HEK293 (cell line): ENCODE measurements at regions not wholly inside any gene's neighbourhood (a gene's known extent, or its start where the extent isn't known, plus 50 kb on each side); places are given as distances from the start of the nearest gene placed in this dataset.
A peak's percentile ranks its signal among the peaks of the same experiment; 100 is the strongest.

ENCODE experiments used
- CTCF ChIA-PET: fragments of 350-600 bp; formaldehyde crosslinking; extraction: SDS; loops from one replicate; lab custom pipeline; 2021; ENCODE audit warnings: antibody characterized with exemption; lab: Yijun Ruan, JAX
- POLR2A ChIA-PET: fragments of 300-600 bp; formaldehyde crosslinking; extraction: SDS; loops from one replicate; lab custom pipeline; 2020; ENCODE audit warnings: antibody characterized with exemption, inconsistent platforms; lab: Yijun Ruan, JAX
- H3K27ac ChIP-seq: fragments of 200-500 bp; sonication (Bioruptor generic); 2 replicates; pipeline ENCODE4 v1.5.1; 2014; ENCODE audit warnings: low read depth, low read length, control low read depth, inconsistent platforms; ENCODE audit errors: extremely low read depth
- H3K36me3 ChIP-seq, 2 experiments: fragments of 200-500 bp in 1 of 2; sonication (Bioruptor generic) in 1 of 2; 1 replicate in 1 of 2; 2 replicates in 1 of 2; pipeline ENCODE4 v1.5.1; 2014 to 2017; ENCODE audit warnings: inconsistent platforms in 2 of 2, low read length in 2 of 2; ENCODE audit not compliant: control insufficient read depth in 2 of 2, insufficient read depth in 1 of 2
- H3K4me1 ChIP-seq: fragments of 200-500 bp; sonication (Bioruptor generic); 2 replicates; pipeline ENCODE4 v1.5.1; 2014; ENCODE audit warnings: mild to moderate bottlenecking, low read length, inconsistent platforms; ENCODE audit not compliant: control insufficient read depth, insufficient read depth
- H3K4me3 ChIP-seq: 2 replicates; pipeline ENCODE4 v1.5.1; 2011; ENCODE audit warnings: low read depth, mild to moderate bottlenecking, control low read depth, low read length, moderate library complexity
- H3K9me3 ChIP-seq: fragments of 200-500 bp; sonication (Bioruptor generic); 2 replicates; pipeline ENCODE4 v1.5.1; 2014; ENCODE audit warnings: low read depth, low read length, inconsistent platforms; ENCODE audit not compliant: control insufficient read depth, insufficient read depth
- HOXC10 ChIP-seq: sonication (generic); formaldehyde crosslinking; IDR thresholded peaks from 2 replicates; pipeline ENCODE4 v1.8.1; 2023; ENCODE audit warnings: mild to moderate bottlenecking, missing genetic modification reagents
- HOXD13 ChIP-seq: sonication (generic); formaldehyde crosslinking; IDR thresholded peaks from 2 replicates; pipeline ENCODE4 v1.8.0; 2022; ENCODE audit warnings: missing genetic modification reagents, borderline replicate concordance
- INSM2 ChIP-seq: fragments of 450-650 bp; formaldehyde crosslinking; IDR thresholded peaks from 2 replicates; pipeline ENCODE4 v1.5.1; 2016; ENCODE audit warnings: missing biosample characterization, missing genetic modification characterization
- REST ChIP-seq: fragments of 450-650 bp; formaldehyde crosslinking; IDR thresholded peaks from 2 replicates; pipeline ENCODE4 v1.5.1; 2016; ENCODE audit warnings: missing biosample characterization, missing genetic modification characterization
- TCF7L2 ChIP-seq: IDR thresholded peaks from 2 replicates; pipeline ENCODE4 v1.6.1; 2011; ENCODE audit warnings: low read depth, mild to moderate bottlenecking, inconsistent platforms, low read length, moderate library complexity, borderline replicate concordance
- ZFP3 ChIP-seq: fragments of 450-650 bp; formaldehyde crosslinking; IDR thresholded peaks from 2 replicates; pipeline ENCODE4 v1.5.1; 2016; ENCODE audit warnings: low read depth, missing biosample characterization, missing genetic modification characterization
- ZNF157 ChIP-seq: fragments of 450-650 bp; formaldehyde crosslinking; IDR thresholded peaks from 2 replicates; pipeline ENCODE4 v1.5.1; 2016; ENCODE audit warnings: missing biosample characterization, missing genetic modification characterization
- ZNF211 ChIP-seq: fragments of 450-650 bp; formaldehyde crosslinking; IDR thresholded peaks from 2 replicates; pipeline ENCODE4 v1.5.1; 2016; ENCODE audit warnings: low read depth, missing biosample characterization, missing genetic modification characterization
- ZNF404 ChIP-seq: fragments of 450-650 bp; formaldehyde crosslinking; IDR thresholded peaks from 2 replicates; pipeline ENCODE4 v1.5.1; 2017; ENCODE audit warnings: missing biosample characterization, missing genetic modification characterization
- ZNF48 ChIP-seq: fragments of 450-650 bp; formaldehyde crosslinking; IDR thresholded peaks from 2 replicates; pipeline ENCODE4 v1.5.1; 2016; ENCODE audit warnings: missing biosample characterization, missing genetic modification characterization
- ZNF501 ChIP-seq: fragments of 450-650 bp; formaldehyde crosslinking; IDR thresholded peaks from 2 replicates; pipeline ENCODE4 v1.5.1; 2016; ENCODE audit warnings: missing biosample characterization, missing genetic modification characterization
- ZNF530 ChIP-seq: fragments of 450-650 bp; formaldehyde crosslinking; IDR thresholded peaks from 2 replicates; pipeline ENCODE4 v1.5.1; 2016; ENCODE audit warnings: low read depth, missing biosample characterization, missing genetic modification characterization
- ZNF776 ChIP-seq: fragments of 450-650 bp; formaldehyde crosslinking; IDR thresholded peaks from 2 replicates; pipeline ENCODE4 v1.5.0; 2017; ENCODE audit warnings: missing biosample characterization, missing genetic modification characterization, borderline replicate concordance
- ZNF785 ChIP-seq: fragments of 450-650 bp; formaldehyde crosslinking; IDR thresholded peaks from 2 replicates; pipeline ENCODE4 v1.5.1; 2016; ENCODE audit warnings: missing biosample characterization, missing genetic modification characterization
- ZNF837 ChIP-seq: fragments of 450-650 bp; formaldehyde crosslinking; IDR thresholded peaks from 2 replicates; pipeline ENCODE4 v1.5.1; 2016; ENCODE audit warnings: missing biosample characterization, missing genetic modification characterization
- ZSCAN30 ChIP-seq: fragments of 450-650 bp; IDR thresholded peaks from 2 replicates; pipeline ENCODE4 v1.5.1; 2018; ENCODE audit warnings: missing biosample characterization, mild to moderate bottlenecking, missing genetic modification characterization, moderate library complexity
- TF ChIP-seq, protein P1 (sequence below): IDR thresholded peaks from 2 replicates; pipeline ENCODE4 v1.6.1; 2011; ENCODE audit warnings: mild to moderate bottlenecking, low read depth, low read length, borderline replicate concordance
- TF ChIP-seq, protein P2 (sequence below): fragments of 450-650 bp; formaldehyde crosslinking; IDR thresholded peaks from 2 replicates; pipeline ENCODE4 v1.5.1; 2016; ENCODE audit warnings: missing biosample characterization, missing genetic modification characterization
- TF ChIP-seq, protein P3 (sequence below): fragments of 450-650 bp; formaldehyde crosslinking; IDR thresholded peaks from 2 replicates; pipeline ENCODE4 v1.5.1; 2017; ENCODE audit warnings: missing biosample characterization, missing genetic modification characterization
- TF ChIP-seq, protein P4 (sequence below): fragments of 450-650 bp; formaldehyde crosslinking; IDR thresholded peaks from 2 replicates; pipeline ENCODE4 v1.5.1; 2016; ENCODE audit warnings: missing biosample characterization, missing genetic modification characterization

- TF ChIP-seq, protein P1, sequence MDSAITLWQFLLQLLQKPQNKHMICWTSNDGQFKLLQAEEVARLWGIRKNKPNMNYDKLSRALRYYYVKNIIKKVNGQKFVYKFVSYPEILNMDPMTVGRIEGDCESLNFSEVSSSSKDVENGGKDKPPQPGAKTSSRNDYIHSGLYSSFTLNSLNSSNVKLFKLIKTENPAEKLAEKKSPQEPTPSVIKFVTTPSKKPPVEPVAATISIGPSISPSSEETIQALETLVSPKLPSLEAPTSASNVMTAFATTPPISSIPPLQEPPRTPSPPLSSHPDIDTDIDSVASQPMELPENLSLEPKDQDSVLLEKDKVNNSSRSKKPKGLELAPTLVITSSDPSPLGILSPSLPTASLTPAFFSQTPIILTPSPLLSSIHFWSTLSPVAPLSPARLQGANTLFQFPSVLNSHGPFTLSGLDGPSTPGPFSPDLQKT: no peak
- TF ChIP-seq ZNF837 (tag by site-specific recombination): no peak
- no peak for TF ChIP-seq ZNF157 (tag by site-specific recombination)
- TF ChIP-seq ZNF501 (tag by site-specific recombination): no peak
- TF ChIP-seq ZSCAN30 (tag by site-specific recombination): no peak
- TF ChIP-seq ZNF404: no peak
- no peak for TF ChIP-seq HOXD13 (CRISPR knock-in tag)
- TF ChIP-seq ZFP3 (tag by site-specific recombination): no peak
- no peak for TF ChIP-seq ZNF48 (tag by site-specific recombination)
- no peak for TF ChIP-seq HOXC10 (CRISPR knock-in tag)
- TF ChIP-seq, protein P2, sequence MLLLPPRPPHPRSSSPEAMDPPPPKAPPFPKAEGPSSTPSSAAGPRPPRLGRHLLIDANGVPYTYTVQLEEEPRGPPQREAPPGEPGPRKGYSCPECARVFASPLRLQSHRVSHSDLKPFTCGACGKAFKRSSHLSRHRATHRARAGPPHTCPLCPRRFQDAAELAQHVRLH (tag by site-specific recombination): no peak
- no peak for TF ChIP-seq ZNF785 (tag by site-specific recombination)
- TF ChIP-seq TCF7L2: no peak
Observed at GRCh38 chr6:156110249-156110648, 654.6 kb upstream of the NOX3 start (continued).

- H3K27ac ChIP-seq: no peak overlapping the region
- no peak overlapping the region for H3K4me3 ChIP-seq
- no peaks in the 10 kb centered on the region for H3K4me1 ChIP-seq
- ChIA-PET POLR2A (no interaction called here), CTCF (interaction anchor here (0.7 kb wide), 1 partner anchor 62 kb away, joined by 3 read pairs; no protein-coding TSS in a partner anchor)
- TF ChIP-seq ZNF530 (no peak), REST (tag by site-specific recombination) (peak; percentile 73)
- no peaks in the 10 kb centered on the region for H3K9me3 ChIP-seq
- no peaks in the 10 kb centered on the region for H3K36me3 ChIP-seq
Observed at GRCh38 chr6:156109713-156110112, 654.1 kb upstream of the NOX3 start.

GRCh38 chr6:156107624-156108101 lies 652.0 kb upstream of the NOX3 start:
- no peaks in the 10 kb centered on the region for H3K36me3 ChIP-seq
- TF ChIP-seq, protein P3, sequence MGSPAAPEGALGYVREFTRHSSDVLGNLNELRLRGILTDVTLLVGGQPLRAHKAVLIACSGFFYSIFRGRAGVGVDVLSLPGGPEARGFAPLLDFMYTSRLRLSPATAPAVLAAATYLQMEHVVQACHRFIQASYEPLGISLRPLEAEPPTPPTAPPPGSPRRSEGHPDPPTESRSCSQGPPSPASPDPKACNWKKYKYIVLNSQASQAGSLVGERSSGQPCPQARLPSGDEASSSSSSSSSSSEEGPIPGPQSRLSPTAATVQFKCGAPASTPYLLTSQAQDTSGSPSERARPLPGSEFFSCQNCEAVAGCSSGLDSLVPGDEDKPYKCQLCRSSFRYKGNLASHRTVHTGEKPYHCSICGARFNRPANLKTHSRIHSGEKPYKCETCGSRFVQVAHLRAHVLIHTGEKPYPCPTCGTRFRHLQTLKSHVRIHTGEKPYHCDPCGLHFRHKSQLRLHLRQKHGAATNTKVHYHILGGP (tag by site-specific recombination): no peak
- TF ChIP-seq, protein P4, sequence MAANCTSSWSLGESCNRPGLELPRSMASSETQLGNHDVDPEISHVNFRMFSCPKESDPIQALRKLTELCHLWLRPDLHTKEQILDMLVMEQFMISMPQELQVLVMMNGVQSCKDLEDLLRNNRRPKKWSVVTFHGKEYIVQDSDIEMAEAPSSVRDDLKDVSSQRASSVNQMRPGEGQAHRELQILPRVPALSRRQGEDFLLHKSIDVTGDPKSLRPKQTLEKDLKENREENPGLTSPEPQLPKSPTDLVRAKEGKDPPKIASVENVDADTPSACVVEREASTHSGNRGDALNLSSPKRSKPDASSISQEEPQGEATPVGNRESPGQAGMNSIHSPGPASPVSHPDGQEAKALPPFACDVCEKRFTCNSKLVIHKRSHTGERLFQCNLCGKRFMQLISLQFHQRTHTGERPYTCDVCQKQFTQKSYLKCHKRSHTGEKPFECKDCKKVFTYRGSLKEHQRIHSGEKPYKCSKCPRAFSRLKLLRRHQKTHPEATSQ: no peak
- TF ChIP-seq INSM2 (no peak), ZNF776 (tag by site-specific recombination) (no peak), ZNF211 (no peak)
- H3K4me1 ChIP-seq: no peaks in the 10 kb centered on the region
- no peak overlapping the region for H3K27ac ChIP-seq
- H3K9me3 ChIP-seq: no peaks in the 10 kb centered on the region
- CTCF ChIA-PET: interaction anchor here (0.6 kb wide), 1 partner anchor 698 kb away, joined by 3 read pairs; no protein-coding TSS in a partner anchor
- POLR2A ChIA-PET: no interaction called here
- H3K4me3 ChIP-seq: no peak overlapping the region
